Gastrocnemius medialis (tissue), 4 donors: ENCODE measurements at regions not wholly inside any gene's neighbourhood (a gene's known extent, or its start where the extent isn't known, plus 50 kb on each side); places are given as distances from the start of the nearest gene placed in this dataset.

ENCODE experiments used
- ATAC-seq, 2 donors: fragments of 150-250 bp; one replicate each; pipeline ENCODE4 v1.9.1; 2016
- DNase-seq, 2 donors: peaks; one replicate each; pipeline ENCODE4 v3.0.0-alpha.2; 2019
- H3K27ac ChIP-seq, 4 donors: fragments of 200-600 bp; sonication (generic); 1 replicate in 1 of 4; 2 replicates in 3 of 4; pipeline ENCODE4 v1.5.1; 2016 to 2018; ENCODE audit warnings: mild to moderate bottlenecking in 2 of 4, moderate library complexity in 1 of 4
- H3K27me3 ChIP-seq, 3 donors: fragments of 200-600 bp; sonication (generic) in 2 of 3; 1 replicate in 1 of 3; 2 replicates in 2 of 3; pipeline versions ENCODE4 v1.5.1 to v1.6.0; 2016 to 2019; ENCODE audit warnings: mild to moderate bottlenecking in 1 of 3, moderate library complexity in 1 of 3
- H3K36me3 ChIP-seq, 2 donors: fragments of 200-600 bp; sonication (generic) in 1 of 2; one replicate each; pipeline ENCODE4 v1.5.1; 2017 to 2018
- H3K4me1 ChIP-seq, 2 donors: fragments of 200-600 bp; sonication (generic) in 1 of 2; one replicate each; pipeline ENCODE4 v1.5.1; 2016 to 2017; ENCODE audit warnings: mild to moderate bottlenecking in 2 of 2
- H3K4me3 ChIP-seq, 4 donors: fragments of 200-600 bp; sonication (generic) in 3 of 4; 1 replicate in 1 of 4; 2 replicates in 3 of 4; pipeline ENCODE4 v1.5.1; 2016 to 2019; ENCODE audit warnings: mild to moderate bottlenecking in 2 of 4
- H3K9me3 ChIP-seq, 3 donors: fragments of 200-600 bp; sonication (generic) in 2 of 3; 1 replicate in 1 of 3; 2 replicates in 2 of 3; pipeline ENCODE4 v1.5.1; 2016 to 2019
- POLR2A ChIP-seq, 2 donors: fragments of 450-650 bp; IDR thresholded peaks; one replicate each; pipeline ENCODE4 v1.6.1; 2017; ENCODE audit warnings: antibody characterized with exemption in 2 of 2, mild to moderate bottlenecking in 2 of 2, moderate library complexity in 2 of 2
- in situ Hi-C, 4 donors: fragments of 200-750 bp; cut with MboI; loops; one replicate each; pipeline versions ENCODE4 v1.15.0 to v1.8.0; 2017; ENCODE audit warnings: low sequenced_read_pairs in 4 of 4
- intact Hi-C: fragments of 100-400 bp; cut with DNase I; formaldehyde crosslinking; loops from one replicate; pipeline ENCODE4 v1.15.1; 2023; ENCODE audit warnings: low total_unique reads
- TF ChIP-seq, protein P1 (sequence below), 5 experiments: fragments of 450-650 bp in 3 of 5; fragments of 200-600 bp in 2 of 5; sonication (generic) in 2 of 5; IDR thresholded peaks in 4 of 5; conservative IDR thresholded peaks in 1 of 5; 1 replicate in 4 of 5; 2 replicates in 1 of 5; pipeline ENCODE4 v1.5.1; 2016 to 2019; ENCODE audit warnings: antibody characterized with exemption in 5 of 5, mild to moderate bottlenecking in 3 of 5, moderate library complexity in 3 of 5

DNA sequence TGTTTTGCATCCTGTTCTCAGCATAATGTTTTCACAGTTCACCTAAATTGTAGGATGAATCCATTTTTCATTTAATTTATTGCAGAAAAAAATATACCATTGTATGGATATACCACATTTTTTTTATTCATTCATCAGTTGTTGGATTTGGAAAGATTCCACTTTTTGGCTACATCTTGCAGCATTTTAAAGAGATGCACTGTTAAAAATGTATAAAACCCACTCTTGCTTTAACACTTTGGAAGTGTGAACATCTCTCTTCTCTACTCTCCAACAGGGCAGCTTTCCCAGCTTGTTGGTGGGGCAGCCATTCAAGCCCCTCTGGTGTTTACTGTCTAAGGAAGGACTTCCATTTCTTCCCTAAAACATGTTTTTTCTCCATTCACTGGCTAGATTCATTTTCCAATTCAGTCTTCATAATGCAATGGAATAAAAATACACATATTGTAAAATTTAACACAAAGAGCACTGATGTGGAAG is 104.4 kb upstream of the CBLN2 start:
- H3K27me3 ChIP-seq: no peaks in the 10 kb centered on the region
- intact Hi-C loops (no loop called here), in situ Hi-C loops (no loop called here)
- no peak for DNase-seq
- no peaks in the 10 kb centered on the region for H3K9me3 ChIP-seq
- H3K4me3 ChIP-seq: no peak overlapping the region
- ATAC-seq: no peak
- no peak overlapping the region for H3K27ac ChIP-seq
- no peaks in the 10 kb centered on the region for H3K36me3 ChIP-seq
- TF ChIP-seq, protein P1, sequence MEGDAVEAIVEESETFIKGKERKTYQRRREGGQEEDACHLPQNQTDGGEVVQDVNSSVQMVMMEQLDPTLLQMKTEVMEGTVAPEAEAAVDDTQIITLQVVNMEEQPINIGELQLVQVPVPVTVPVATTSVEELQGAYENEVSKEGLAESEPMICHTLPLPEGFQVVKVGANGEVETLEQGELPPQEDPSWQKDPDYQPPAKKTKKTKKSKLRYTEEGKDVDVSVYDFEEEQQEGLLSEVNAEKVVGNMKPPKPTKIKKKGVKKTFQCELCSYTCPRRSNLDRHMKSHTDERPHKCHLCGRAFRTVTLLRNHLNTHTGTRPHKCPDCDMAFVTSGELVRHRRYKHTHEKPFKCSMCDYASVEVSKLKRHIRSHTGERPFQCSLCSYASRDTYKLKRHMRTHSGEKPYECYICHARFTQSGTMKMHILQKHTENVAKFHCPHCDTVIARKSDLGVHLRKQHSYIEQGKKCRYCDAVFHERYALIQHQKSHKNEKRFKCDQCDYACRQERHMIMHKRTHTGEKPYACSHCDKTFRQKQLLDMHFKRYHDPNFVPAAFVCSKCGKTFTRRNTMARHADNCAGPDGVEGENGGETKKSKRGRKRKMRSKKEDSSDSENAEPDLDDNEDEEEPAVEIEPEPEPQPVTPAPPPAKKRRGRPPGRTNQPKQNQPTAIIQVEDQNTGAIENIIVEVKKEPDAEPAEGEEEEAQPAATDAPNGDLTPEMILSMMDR (IDR thresholded peaks at IDR 0.05 in 4 of 5, conservative IDR thresholded peaks at IDR 0.05 in 1 of 5): no peak
- TF ChIP-seq POLR2A (IDR thresholded peaks at IDR 0.05): no peak
- no peaks in the 10 kb centered on the region for H3K4me1 ChIP-seq

DNA sequence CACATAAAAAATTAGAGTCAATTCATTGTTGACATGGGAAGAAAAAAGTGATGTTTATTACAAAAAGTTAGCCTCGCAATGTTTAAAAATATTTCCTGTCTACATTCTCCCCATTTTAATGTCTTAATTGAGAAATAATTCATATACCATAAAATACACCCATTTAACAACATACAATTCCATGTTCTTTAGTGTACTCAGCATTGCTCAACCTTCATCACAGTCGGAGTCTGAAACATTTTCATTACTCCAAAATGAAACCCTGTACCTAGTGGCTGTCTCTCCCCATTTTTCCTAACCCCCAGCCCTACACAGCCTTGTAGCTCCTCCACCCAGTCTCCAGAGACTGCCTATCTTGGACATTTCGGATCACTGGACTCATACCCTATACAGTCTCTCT is 103.9 kb upstream of the CBLN2 start:
- no peaks in the 10 kb centered on the region for H3K4me1 ChIP-seq
- in situ Hi-C loops: no loop called here

DNA sequence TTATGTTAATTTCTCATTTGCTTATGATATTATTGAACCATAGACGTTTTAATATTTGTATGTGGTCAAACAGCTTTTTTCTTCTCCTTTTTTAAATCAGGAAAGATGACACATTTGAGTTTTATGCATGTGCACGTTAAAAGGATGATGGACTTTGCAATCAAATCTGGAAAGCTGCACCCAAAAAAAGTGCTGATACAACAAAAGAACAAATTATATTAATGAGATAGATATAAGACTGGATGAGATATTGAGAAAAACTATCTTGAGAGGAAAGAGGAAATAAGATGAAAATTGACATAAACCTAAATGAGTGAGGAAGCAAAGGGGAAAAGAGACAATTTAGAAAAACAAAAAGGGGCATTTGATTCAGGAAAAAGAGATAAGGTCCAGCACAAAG is 96.4 kb upstream of the CBLN2 start:
- H3K4me1 ChIP-seq: no peaks in the 10 kb centered on the region
- no peak for TF ChIP-seq POLR2A (IDR thresholded peaks at IDR 0.05)
- TF ChIP-seq, protein P1 (IDR thresholded peaks at IDR 0.05 in 4 of 5, conservative IDR thresholded peaks at IDR 0.05 in 1 of 5): no peak
- H3K4me3 ChIP-seq: no peak overlapping the region

More for the DNA sequence above, 103.9 kb upstream of the CBLN2 start:
- Histone ChIP-seq H3K4me3 (no peak overlapping the region), H3K27me3 (no peaks in the 10 kb centered on the region), H3K9me3 (no peaks in the 10 kb centered on the region), H3K36me3 (no peaks in the 10 kb centered on the region), H3K27ac (no peak overlapping the region)
- DNase-seq: no peak
- no peak for ATAC-seq
- intact Hi-C loops: no loop called here
- no peak for TF ChIP-seq POLR2A (IDR thresholded peaks at IDR 0.05)
- TF ChIP-seq, protein P1 (IDR thresholded peaks at IDR 0.05 in 4 of 5, conservative IDR thresholded peaks at IDR 0.05 in 1 of 5): no peak

DNA sequence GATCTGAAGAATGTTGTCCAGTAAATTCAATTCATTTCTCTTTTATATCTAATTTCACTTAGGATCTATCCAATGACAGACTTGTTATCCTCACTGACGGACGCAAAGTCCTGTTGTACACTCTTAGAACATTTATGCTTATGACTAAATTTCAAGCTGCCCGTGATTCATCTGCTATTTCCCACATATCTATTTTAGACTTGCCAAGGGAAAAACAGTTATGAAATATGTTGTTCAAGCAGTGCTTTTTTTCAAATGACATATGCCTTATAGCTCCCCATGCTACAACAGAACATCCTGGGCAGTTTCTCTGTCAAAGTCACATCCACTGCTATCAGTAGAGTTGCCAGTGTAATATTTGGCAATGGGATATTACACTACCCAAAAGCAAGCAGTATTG is 94.2 kb upstream of the CBLN2 start:
- no peaks in the 10 kb centered on the region for H3K4me1 ChIP-seq
- intact Hi-C loops: no loop called here
- no peak for DNase-seq
- no peak overlapping the region for H3K4me3 ChIP-seq
- in situ Hi-C loops: no loop called here
- no peaks in the 10 kb centered on the region for H3K27me3 ChIP-seq
- H3K36me3 ChIP-seq: no peaks in the 10 kb centered on the region
- no peak overlapping the region for H3K27ac ChIP-seq
- no peaks in the 10 kb centered on the region for H3K9me3 ChIP-seq
- no peak for TF ChIP-seq POLR2A (IDR thresholded peaks at IDR 0.05)
- TF ChIP-seq, protein P1 (IDR thresholded peaks at IDR 0.05 in 4 of 5, conservative IDR thresholded peaks at IDR 0.05 in 1 of 5): no peak
- ATAC-seq: no peak

More for the DNA sequence above, 96.4 kb upstream of the CBLN2 start:
- H3K9me3 ChIP-seq: no peaks in the 10 kb centered on the region
- H3K27me3 ChIP-seq: no peaks in the 10 kb centered on the region
- no peak overlapping the region for H3K27ac ChIP-seq
- no peak for ATAC-seq
- in situ Hi-C loops: no loop called here
- H3K36me3 ChIP-seq: no peaks in the 10 kb centered on the region
- DNase-seq: no peak
- intact Hi-C loops: no loop called here

DNA sequence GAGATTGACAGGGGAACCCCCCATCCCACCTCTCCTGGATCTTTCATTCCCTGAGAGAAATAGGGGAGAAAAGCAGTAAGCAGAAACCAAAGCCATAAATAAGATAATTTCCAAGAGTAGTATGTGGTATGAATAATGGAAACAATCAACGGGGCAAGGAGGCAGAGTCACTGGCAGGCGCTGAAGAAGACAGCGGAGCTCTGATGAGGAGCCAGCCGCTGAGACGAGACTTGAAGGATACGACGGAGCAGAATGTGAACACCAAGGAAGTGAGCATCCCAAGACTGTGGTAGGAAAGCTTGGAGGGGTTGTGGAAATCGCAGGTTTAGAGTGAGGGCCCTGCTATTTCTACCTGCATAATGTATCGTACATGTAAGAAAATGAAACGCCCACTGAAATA is 93.6 kb upstream of the CBLN2 start:
- H3K27me3 ChIP-seq: no peaks in the 10 kb centered on the region
- in situ Hi-C loops: no loop called here
- no peak overlapping the region for H3K4me3 ChIP-seq
- intact Hi-C loops: no loop called here
- H3K36me3 ChIP-seq: no peaks in the 10 kb centered on the region
- ATAC-seq (no peak), DNase-seq (no peak)
- no peaks in the 10 kb centered on the region for H3K9me3 ChIP-seq
- no peaks in the 10 kb centered on the region for H3K4me1 ChIP-seq
- TF ChIP-seq, protein P1 (IDR thresholded peaks at IDR 0.05 in 4 of 5, conservative IDR thresholded peaks at IDR 0.05 in 1 of 5): no peak
- no peak for TF ChIP-seq POLR2A (IDR thresholded peaks at IDR 0.05)
- no peak overlapping the region for H3K27ac ChIP-seq
